SK-N-SH treated with all-trans-retinoic acid at 6 μM for 48 hours (cell line): ENCODE measurements at regions not wholly inside any gene's neighbourhood (a gene's known extent, or its start where the extent isn't known, plus 50 kb on each side); places are given as distances from the start of the nearest gene placed in this dataset.

Source experiments
- GLIS3 ChIP-seq: fragments of 250-450 bp; sonication (Bioruptor Pico); IDR thresholded peaks from 2 replicates; pipeline ENCODE4 v1.5.0; 2020; ENCODE audit warnings: mild to moderate bottlenecking, moderate library complexity
- PATZ1 ChIP-seq: fragments of 250-450 bp; sonication (Bioruptor Pico); IDR thresholded peaks from 2 replicates; pipeline ENCODE4 v1.8.0; 2020; ENCODE audit warnings: mild to moderate bottlenecking, moderate library complexity, borderline replicate concordance
- PPARA ChIP-seq: fragments of 250-450 bp; sonication (Bioruptor Pico); IDR thresholded peaks from 2 replicates; pipeline ENCODE4 v1.5.0; 2020; ENCODE audit warnings: mild to moderate bottlenecking, borderline replicate concordance
- RARB ChIP-seq: fragments of 250-450 bp; sonication (Bioruptor Pico); IDR thresholded peaks from 2 replicates; pipeline ENCODE4 v1.8.0; 2021; ENCODE audit warnings: mild to moderate bottlenecking, moderate library complexity
- TSHZ2 ChIP-seq: fragments of 250-450 bp; sonication (Bioruptor Pico); IDR thresholded peaks from 2 replicates; pipeline ENCODE4 v1.5.0; 2020; ENCODE audit warnings: mild to moderate bottlenecking, moderate library complexity
- ZFP30 ChIP-seq: fragments of 450-650 bp; formaldehyde crosslinking; IDR thresholded peaks from 2 replicates; pipeline ENCODE4 v1.5.0; 2022; ENCODE audit warnings: mild to moderate bottlenecking, moderate library complexity

- TF ChIP-seq ZFP30 (CRISPR knock-in tag): no peak
- no peak for TF ChIP-seq RARB
- no peak for TF ChIP-seq PPARA (CRISPR knock-in tag)
- no peak for TF ChIP-seq PATZ1 (CRISPR knock-in tag)
- no peak for TF ChIP-seq GLIS3 (CRISPR knock-in tag)
- TF ChIP-seq TSHZ2 (CRISPR knock-in tag): no peak
These were observed 231.6 kb downstream of the ABHD5 start for GRCh38 chr3:43922374-43922773.
